ENCODE measurements at regions not wholly inside any gene's neighbourhood (a gene's known extent, or its start where the extent isn't known, plus 50 kb on each side); places are given as distances from the start of the nearest gene placed in this dataset.

GRCh38 chr5:18778225-18778624 lies 1144.0 kb downstream of the TAF11L14 start:
- ATAC-seq (no peak), DNase-seq (ENCODE audit: low spot score) (no peak), FAIRE-seq (no peak)
- POLR2A ChIA-PET: no interaction called here
- in situ Hi-C loops (cut with HindIII; ENCODE audit: extremely low pct_ligation_motif_present, low pct_unique_long_range_greater_than_20kb) (no loop called here), intact Hi-C loops (cut with micrococcal nuclease; ENCODE audit: unreplicated experiment) (no loop called here)
- no peak overlapping the region for H3K27ac ChIP-seq (ENCODE audit: extremely low read length, insufficient read depth, low read length)
- no peak overlapping the region for H2AFZ ChIP-seq (ENCODE audit: low read length)
- H3K27me3 ChIP-seq (ENCODE audit: control insufficient read depth in 1 of 2, insufficient read depth in 2 of 2, low read length in 2 of 2): no peaks in the 10 kb centered on the region
- no peak overlapping the region for H3K9ac ChIP-seq (ENCODE audit: insufficient read depth, low read depth, low read length)
- CTCF ChIA-PET (ENCODE audit: low intra/inter-chr PET ratio, low total read pairs): no interaction called here
- no peaks in the 10 kb centered on the region for H4K20me1 ChIP-seq (ENCODE audit: insufficient read depth, low read length)
- peaks cover 4% of the 10 kb centered on the region; the same call in 1 of the 2 replicates for H3K9me3 ChIP-seq (ENCODE audit: low read length)
- H3K36me3 ChIP-seq (replicated peaks in 1 of 2; ENCODE audit: control insufficient read depth in 1 of 2, insufficient read depth in 2 of 2, low read length in 2 of 2): no peaks in the 10 kb centered on the region
- no peak for TF ChIP-seq MTF1 (CRISPR knock-in tag; IDR thresholded peaks at IDR 0.05)
- no peak for TF ChIP-seq SAFB2 (CRISPR knock-in tag; IDR thresholded peaks at IDR 0.05; ENCODE audit: borderline replicate concordance, low read depth)
- TF ChIP-seq ZMAT3 (CRISPR knock-in tag; conservative IDR thresholded peaks at IDR 0.05): no peak
- no peak for TF ChIP-seq HMGXB3 (CRISPR knock-in tag; IDR thresholded peaks at IDR 0.05; ENCODE audit: borderline replicate concordance)
- no peak for TF ChIP-seq ZNF660 (CRISPR knock-in tag; IDR thresholded peaks at IDR 0.05; ENCODE audit: borderline replicate concordance, low read depth)
- no peak for TF ChIP-seq BRD4 (CRISPR knock-in tag; IDR thresholded peaks at IDR 0.05)
- TF ChIP-seq WIZ (CRISPR knock-in tag; IDR thresholded peaks at IDR 0.05): no peak
- no peak for TF ChIP-seq POLR2AphosphoS5 (IDR thresholded peaks at IDR 0.05; ENCODE audit: low read depth, low read length)
- TF ChIP-seq ZNF251 (CRISPR knock-in tag; IDR thresholded peaks at IDR 0.05): no peak
- no peak for TF ChIP-seq MEIS2 (CRISPR knock-in tag; IDR thresholded peaks at IDR 0.05)
- TF ChIP-seq ZBTB39 (CRISPR knock-in tag; IDR thresholded peaks at IDR 0.05): no peak
- no peak for TF ChIP-seq ZNF253 (CRISPR knock-in tag; IDR thresholded peaks at IDR 0.05; ENCODE audit: borderline replicate concordance)
- H3K4me1 ChIP-seq (ENCODE audit: insufficient read depth, low read length): no peaks in the 10 kb centered on the region
- no TSS peak for BruUV-seq (replicated peaks)
- no peaks in the 10 kb centered on the region for H3K79me2 ChIP-seq (ENCODE audit: insufficient read depth, low read length)
- WGBS (ENCODE audit: low lambda C conversion rate): 0% methylated on average over 1 of the region's 1 CpG
- no peak overlapping the region for H3K4me2 ChIP-seq (ENCODE audit: low read depth, low read length)
- H3K4me3 ChIP-seq (replicated peaks in 1 of 3; ENCODE audit: insufficient read depth in 1 of 3, low read depth in 2 of 3, low read length in 3 of 3): no peak overlapping the region

Data from HepG2 (cell line).